Spleen (tissue), 11 donors: ENCODE measurements at regions not wholly inside any gene's neighbourhood (a gene's known extent, or its start where the extent isn't known, plus 50 kb on each side); places are given as distances from the start of the nearest gene placed in this dataset.

Source experiments
- DNase-seq: peaks from one replicate; pipeline ENCODE4 v3.0.0-alpha.2; 2020
- H3K27ac ChIP-seq, 8 donors: fragments of 200-600 bp; sonication (generic) in 7 of 8; 1 replicate in 4 of 8; 2 replicates in 4 of 8; pipeline versions ENCODE4 v1.5.0 to v1.8.0; 2016 to 2021; ENCODE audit warnings: inconsistent platforms in 4 of 8, mild to moderate bottlenecking in 4 of 8, moderate library complexity in 1 of 8
- H3K27me3 ChIP-seq, 7 donors: fragments of 200-600 bp; sonication (generic) in 6 of 7; replicated peaks in 1 of 7; 1 replicate in 4 of 7; 2 replicates in 3 of 7; pipeline versions ENCODE4 v1.5.0 to v1.8.0; 2016 to 2021; ENCODE audit warnings: inconsistent platforms in 3 of 7, mild to moderate bottlenecking in 1 of 7
- H3K36me3 ChIP-seq, 6 donors: fragments of 200-600 bp; sonication (generic) in 5 of 6; 1 replicate in 4 of 6; 2 replicates in 2 of 6; pipeline versions ENCODE4 v1.5.0 to v1.8.0; 2016 to 2021; ENCODE audit warnings: inconsistent platforms in 2 of 6
- H3K4me1 ChIP-seq, 6 donors: fragments of 200-600 bp; sonication (generic) in 5 of 6; 1 replicate in 3 of 6; 2 replicates in 3 of 6; pipeline versions ENCODE4 v1.5.0 to v1.8.0; 2016 to 2021; ENCODE audit warnings: inconsistent platforms in 3 of 6
- H3K4me3 ChIP-seq, 8 donors: fragments of 200-600 bp; sonication (generic) in 7 of 8; 1 replicate in 4 of 8; 2 replicates in 4 of 8; pipeline versions ENCODE4 v1.5.0 to v1.8.0; 2016 to 2021; ENCODE audit warnings: inconsistent platforms in 4 of 8, mild to moderate bottlenecking in 4 of 8, moderate library complexity in 2 of 8
- H3K9me3 ChIP-seq, 8 donors: fragments of 200-600 bp; sonication (generic) in 7 of 8; 1 replicate in 4 of 8; 2 replicates in 4 of 8; pipeline versions ENCODE4 v1.5.0 to v1.8.0; 2016 to 2021; ENCODE audit warnings: inconsistent platforms in 4 of 8
- CTCF ChIP-seq, 11 experiments: fragments of 200-600 bp in 7 of 11; fragments of 450-650 bp in 4 of 11; sonication (generic) in 4 of 11; IDR thresholded peaks in 8 of 11; conservative IDR thresholded peaks in 3 of 11; 1 replicate in 7 of 11; 2 replicates in 4 of 11; pipeline versions ENCODE4 v1.4.0 to v1.8.0; 2016 to 2021; ENCODE audit warnings: antibody characterized with exemption in 11 of 11, inconsistent platforms in 4 of 11, mild to moderate bottlenecking in 1 of 11
- POLR2A ChIP-seq, 3 donors: fragments of 450-650 bp; IDR thresholded peaks; one replicate each; pipeline ENCODE4 v1.5.1; 2017; ENCODE audit warnings: antibody characterized with exemption in 3 of 3, mild to moderate bottlenecking in 1 of 3
- POLR2AphosphoS5 ChIP-seq, 3 donors: sonication (generic); formaldehyde crosslinking; IDR thresholded peaks; one replicate each; pipeline ENCODE4 v1.5.1; 2017; ENCODE audit warnings: antibody characterized with exemption in 3 of 3
- WGBS, 5 donors: extraction: QIAGEN DNeasy Blood & Tissue Kit in 3 of 5; methylation state at CpG; one replicate each; pipeline versions ENCODE4 v1.1.5 to v1.1.7; 2013 to 2018; 5-methylcytosine and 5-hydroxymethylcytosine counted together
- intact Hi-C: fragments of 100-400 bp; cut with DNase I; formaldehyde crosslinking; loops from one replicate; pipeline ENCODE4 v1.15.0; 2023; ENCODE audit warnings: low total_unique reads
- donor health status: healthy with polysubstance abuse.
- donor health status: DM: no; HTN: no; CAD: no; lungs with moderate emphysema.
- donor health status: DM: no; HTN: no; CAD: no.
- donor health status: Bipolar disorder and iron deficiency.
- donor health status: healthy.
- donor health status: DM: no; HTN: no; CAD: no.
- donor health status: DM: yes; HTN: yes; CAD: no.

- H3K9me3 ChIP-seq, result peaks cover 0 to 21% (median 15%) of the 10 kb centered on the region in 8 donors
- H3K36me3 ChIP-seq, result no peaks in the 10 kb centered on the region
- no peak overlapping the region for H3K4me3 ChIP-seq
- peaks cover 0 to 54% (median 0%) of the 10 kb centered on the region in 7 donors for H3K27me3 ChIP-seq
- 74 to 87% (median 81%) methylated on average over 7 of the region's 7 CpGs for WGBS, 5 donors
- no peak for DNase-seq
- H3K4me1 ChIP-seq, result no peaks in the 10 kb centered on the region
- peak overlapping the region in 2 of 8 donors; percentile 15 to 40 for H3K27ac ChIP-seq
- TF ChIP-seq POLR2AphosphoS5 (IDR thresholded peaks at IDR 0.05) (no peak), CTCF (IDR thresholded peaks at IDR 0.05 in 8 of 11, conservative IDR thresholded peaks at IDR 0.05 in 3 of 11) (no peak), POLR2A (IDR thresholded peaks at IDR 0.05) (no peak)
- intact Hi-C loops, result no loop called here
Measured at GRCh38 chr6:157727629-157728182, 95.3 kb upstream of the SNX9 start.

GRCh38 chr6:157728183-157728881 is 94.7 kb upstream of the SNX9 start:
- H3K9me3 ChIP-seq, result peaks cover 0 to 21% (median 15%) of the 10 kb centered on the region in 8 donors
- DNase-seq, result no peak
- TF ChIP-seq POLR2A (IDR thresholded peaks at IDR 0.05) (no peak), POLR2AphosphoS5 (IDR thresholded peaks at IDR 0.05) (no peak), CTCF (IDR thresholded peaks at IDR 0.05 in 8 of 11, conservative IDR thresholded peaks at IDR 0.05 in 3 of 11) (no peak)
- WGBS, 5 donors, result 80 to 91% (median 87%) methylated on average over 6 of the region's 6 CpGs
- H3K4me3 ChIP-seq, result no peak overlapping the region
- no peaks in the 10 kb centered on the region for H3K36me3 ChIP-seq
- no peaks in the 10 kb centered on the region for H3K4me1 ChIP-seq
- H3K27me3 ChIP-seq, result peaks cover 0 to 54% (median 0%) of the 10 kb centered on the region in 7 donors
- intact Hi-C loops, result no loop called here
- H3K27ac ChIP-seq, result no peak overlapping the region

GRCh38 chr6:157731221-157731620 is 91.8 kb upstream of the SNX9 start:
- no peak for DNase-seq
- TF ChIP-seq POLR2A (IDR thresholded peaks at IDR 0.05) (no peak), CTCF (IDR thresholded peaks at IDR 0.05 in 8 of 11, conservative IDR thresholded peaks at IDR 0.05 in 3 of 11) (no peak), POLR2AphosphoS5 (IDR thresholded peaks at IDR 0.05) (no peak)
- Histone ChIP-seq H3K36me3 (no peaks in the 10 kb centered on the region), H3K27ac (no peak overlapping the region), H3K4me3 (no peak overlapping the region), H3K27me3 (peaks cover 0 to 41% (median 0%) of the 10 kb centered on the region in 7 donors), H3K4me1 (peaks cover 0 to 4% (median 0%) of the 10 kb centered on the region in 6 donors), H3K9me3 (no peaks in the 10 kb centered on the region)
- 79 to 95% (median 90%) methylated on average over 5 of the region's 5 CpGs for WGBS, 5 donors
- intact Hi-C loops, result no loop called here

- no peak for TF ChIP-seq POLR2A (IDR thresholded peaks at IDR 0.05)
- no peak for TF ChIP-seq CTCF (IDR thresholded peaks at IDR 0.05 in 8 of 11, conservative IDR thresholded peaks at IDR 0.05 in 3 of 11)
- no peak for TF ChIP-seq POLR2AphosphoS5 (IDR thresholded peaks at IDR 0.05)
- WGBS, 5 donors, result 87 to 100% (median 93%) methylated on average over 2 of the region's 2 CpGs
- Histone ChIP-seq H3K9me3 (no peaks in the 10 kb centered on the region), H3K27ac (no peak overlapping the region), H3K4me3 (no peak overlapping the region), H3K36me3 (no peaks in the 10 kb centered on the region), H3K4me1 (peaks cover 0 to 4% (median 0%) of the 10 kb centered on the region in 6 donors), H3K27me3 (peaks cover 0 to 41% (median 0%) of the 10 kb centered on the region in 7 donors)
- intact Hi-C loops, result no loop called here
- DNase-seq, result no peak
Measured at GRCh38 chr6:157732007-157732406, 91.0 kb upstream of the SNX9 start.
